SK-N-SH (cell line): ENCODE measurements at regions not wholly inside any gene's neighbourhood (a gene's known extent, or its start where the extent isn't known, plus 50 kb on each side); places are given as distances from the start of the nearest gene placed in this dataset.

ENCODE experiments used
- NFIC ChIP-seq: IDR thresholded peaks from 2 replicates; pipeline ENCODE4 v1.4.0; 2012; ENCODE audit warnings: borderline replicate concordance
- POLR2AphosphoS5 ChIP-seq: IDR thresholded peaks from 2 replicates; pipeline ENCODE4 v1.6.1; 2012; ENCODE audit warnings: low read depth, low read length
- RAD21 ChIP-seq: IDR thresholded peaks from 2 replicates; pipeline ENCODE4 v1.6.1; 2012; ENCODE audit warnings: mild to moderate bottlenecking, low read length
- YY1 ChIP-seq: IDR thresholded peaks from 2 replicates; pipeline ENCODE4 v1.4.0; 2012; ENCODE audit warnings: low read depth, mild to moderate bottlenecking
- TF ChIP-seq, protein P1 (sequence below): IDR thresholded peaks from 2 replicates; pipeline ENCODE4 v1.4.0; 2012; ENCODE audit warnings: low read depth, borderline replicate concordance
- TF ChIP-seq, protein P2 (sequence below): IDR thresholded peaks from 2 replicates; pipeline ENCODE4 v1.6.1; 2012; ENCODE audit warnings: mild to moderate bottlenecking, low read depth, low read length, moderate library complexity

DNA sequence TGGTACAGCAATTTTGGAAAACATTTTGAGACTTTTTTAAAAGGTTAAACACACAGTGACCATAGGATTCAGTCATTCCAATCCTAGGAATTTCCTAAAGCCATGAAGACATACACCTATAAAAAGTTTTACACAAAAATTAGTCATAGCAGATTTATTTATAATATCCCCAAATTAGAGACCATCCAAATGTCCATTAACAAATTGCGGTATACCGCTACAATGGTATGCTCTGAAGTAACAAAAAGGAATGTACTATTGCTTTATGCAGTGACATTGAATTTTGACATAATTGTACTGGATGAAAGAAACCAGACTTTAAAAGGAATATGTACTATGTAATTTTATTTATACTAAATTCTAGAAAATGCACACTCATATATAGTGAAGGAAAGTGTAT lies 362.8 kb downstream of the HGF start:
- TF ChIP-seq, protein P1, sequence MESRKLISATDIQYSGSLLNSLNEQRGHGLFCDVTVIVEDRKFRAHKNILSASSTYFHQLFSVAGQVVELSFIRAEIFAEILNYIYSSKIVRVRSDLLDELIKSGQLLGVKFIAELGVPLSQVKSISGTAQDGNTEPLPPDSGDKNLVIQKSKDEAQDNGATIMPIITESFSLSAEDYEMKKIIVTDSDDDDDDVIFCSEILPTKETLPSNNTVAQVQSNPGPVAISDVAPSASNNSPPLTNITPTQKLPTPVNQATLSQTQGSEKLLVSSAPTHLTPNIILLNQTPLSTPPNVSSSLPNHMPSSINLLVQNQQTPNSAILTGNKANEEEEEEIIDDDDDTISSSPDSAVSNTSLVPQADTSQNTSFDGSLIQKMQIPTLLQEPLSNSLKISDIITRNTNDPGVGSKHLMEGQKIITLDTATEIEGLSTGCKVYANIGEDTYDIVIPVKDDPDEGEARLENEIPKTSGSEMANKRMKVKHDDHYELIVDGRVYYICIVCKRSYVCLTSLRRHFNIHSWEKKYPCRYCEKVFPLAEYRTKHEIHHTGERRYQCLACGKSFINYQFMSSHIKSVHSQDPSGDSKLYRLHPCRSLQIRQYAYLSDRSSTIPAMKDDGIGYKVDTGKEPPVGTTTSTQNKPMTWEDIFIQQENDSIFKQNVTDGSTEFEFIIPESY, result no peak
- TF ChIP-seq NFIC (no peak), POLR2AphosphoS5 (no peak), YY1 (no peak), RAD21 (no peak)
- TF ChIP-seq, protein P2, sequence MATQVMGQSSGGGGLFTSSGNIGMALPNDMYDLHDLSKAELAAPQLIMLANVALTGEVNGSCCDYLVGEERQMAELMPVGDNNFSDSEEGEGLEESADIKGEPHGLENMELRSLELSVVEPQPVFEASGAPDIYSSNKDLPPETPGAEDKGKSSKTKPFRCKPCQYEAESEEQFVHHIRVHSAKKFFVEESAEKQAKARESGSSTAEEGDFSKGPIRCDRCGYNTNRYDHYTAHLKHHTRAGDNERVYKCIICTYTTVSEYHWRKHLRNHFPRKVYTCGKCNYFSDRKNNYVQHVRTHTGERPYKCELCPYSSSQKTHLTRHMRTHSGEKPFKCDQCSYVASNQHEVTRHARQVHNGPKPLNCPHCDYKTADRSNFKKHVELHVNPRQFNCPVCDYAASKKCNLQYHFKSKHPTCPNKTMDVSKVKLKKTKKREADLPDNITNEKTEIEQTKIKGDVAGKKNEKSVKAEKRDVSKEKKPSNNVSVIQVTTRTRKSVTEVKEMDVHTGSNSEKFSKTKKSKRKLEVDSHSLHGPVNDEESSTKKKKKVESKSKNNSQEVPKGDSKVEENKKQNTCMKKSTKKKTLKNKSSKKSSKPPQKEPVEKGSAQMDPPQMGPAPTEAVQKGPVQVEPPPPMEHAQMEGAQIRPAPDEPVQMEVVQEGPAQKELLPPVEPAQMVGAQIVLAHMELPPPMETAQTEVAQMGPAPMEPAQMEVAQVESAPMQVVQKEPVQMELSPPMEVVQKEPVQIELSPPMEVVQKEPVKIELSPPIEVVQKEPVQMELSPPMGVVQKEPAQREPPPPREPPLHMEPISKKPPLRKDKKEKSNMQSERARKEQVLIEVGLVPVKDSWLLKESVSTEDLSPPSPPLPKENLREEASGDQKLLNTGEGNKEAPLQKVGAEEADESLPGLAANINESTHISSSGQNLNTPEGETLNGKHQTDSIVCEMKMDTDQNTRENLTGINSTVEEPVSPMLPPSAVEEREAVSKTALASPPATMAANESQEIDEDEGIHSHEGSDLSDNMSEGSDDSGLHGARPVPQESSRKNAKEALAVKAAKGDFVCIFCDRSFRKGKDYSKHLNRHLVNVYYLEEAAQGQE, result no peak
